Rectal smooth muscle tissue (tissue), 1 donor: ENCODE measurements at regions not wholly inside any gene's neighbourhood (a gene's known extent, or its start where the extent isn't known, plus 50 kb on each side); places are given as distances from the start of the nearest gene placed in this dataset.

ENCODE experiments used
- H3K27ac ChIP-seq: one replicate; pipeline ENCODE4 v1.7.0; 2013; ENCODE audit warnings: low read depth, low read length, inconsistent platforms
- H3K27me3 ChIP-seq: one replicate; pipeline ENCODE4 v1.7.0; 2013; ENCODE audit warnings: low read length; ENCODE audit not compliant: control insufficient read depth, insufficient read depth
- H3K36me3 ChIP-seq: one replicate; pipeline ENCODE4 v1.7.0; 2013; ENCODE audit warnings: low read length; ENCODE audit not compliant: control insufficient read depth, insufficient read depth
- H3K4me1 ChIP-seq: one replicate; pipeline ENCODE4 v1.7.0; 2013; ENCODE audit warnings: low read length; ENCODE audit not compliant: control insufficient read depth, insufficient read depth
- H3K4me3 ChIP-seq: one replicate; pipeline ENCODE4 v1.7.0; 2013; ENCODE audit warnings: low read length
- H3K9ac ChIP-seq: one replicate; pipeline ENCODE4 v1.7.0; 2013; ENCODE audit warnings: low read length

GRCh38 chr6:163937071-163937470 is 522.6 kb downstream of the QKI start:
- Histone ChIP-seq H3K36me3 (no peaks in the 10 kb centered on the region), H3K27me3 (no peaks in the 10 kb centered on the region), H3K27ac (no peak overlapping the region), H3K4me3 (no peak overlapping the region), H3K9ac (no peak overlapping the region), H3K4me1 (no peaks in the 10 kb centered on the region)

GRCh38 chr6:163935158-163935762 is 520.7 kb downstream of the QKI start:
- H3K4me3 ChIP-seq, result no peak overlapping the region
- no peaks in the 10 kb centered on the region for H3K4me1 ChIP-seq
- H3K9ac ChIP-seq, result no peak overlapping the region
- H3K27me3 ChIP-seq, result no peaks in the 10 kb centered on the region
- H3K36me3 ChIP-seq, result no peaks in the 10 kb centered on the region
- no peak overlapping the region for H3K27ac ChIP-seq

DNA sequence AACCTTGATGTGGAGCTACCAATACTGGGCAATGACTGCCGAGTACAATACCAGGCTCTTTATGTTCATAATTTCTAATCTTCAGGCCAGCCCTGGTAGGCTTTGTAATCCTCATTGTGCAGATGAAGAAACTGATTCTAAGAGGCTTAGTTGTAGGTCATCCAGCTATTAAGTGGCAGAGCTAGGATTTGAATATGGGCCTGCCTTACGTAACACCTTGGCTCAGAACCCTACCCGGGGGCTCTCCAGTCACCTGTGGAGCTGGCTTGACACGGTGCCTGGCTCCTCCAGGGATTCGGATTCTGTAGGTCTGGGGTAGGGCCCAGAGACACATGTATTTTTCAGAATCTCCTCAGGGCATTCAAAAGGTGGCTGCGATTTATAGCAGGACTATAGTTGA is 515.5 kb downstream of the QKI start:
- H3K4me1 ChIP-seq, result peaks cover 3% of the 10 kb centered on the region

GRCh38 chr6:163929538-163929937 is 515.0 kb downstream of the QKI start:
- Histone ChIP-seq H3K27ac (no peak overlapping the region), H3K9ac (no peak overlapping the region), H3K4me3 (no peak overlapping the region), H3K27me3 (no peaks in the 10 kb centered on the region), H3K36me3 (no peaks in the 10 kb centered on the region), H3K4me1 (peaks cover 3% of the 10 kb centered on the region)

More for the DNA sequence above, 515.5 kb downstream of the QKI start:
- no peak overlapping the region for H3K27ac ChIP-seq
- no peak overlapping the region for H3K4me3 ChIP-seq
- H3K36me3 ChIP-seq, result no peaks in the 10 kb centered on the region
- H3K27me3 ChIP-seq, result no peaks in the 10 kb centered on the region
- H3K9ac ChIP-seq, result no peak overlapping the region

- H3K27me3 ChIP-seq, result no peaks in the 10 kb centered on the region
- no peak overlapping the region for H3K9ac ChIP-seq
- peaks cover 3% of the 10 kb centered on the region for H3K4me1 ChIP-seq
- no peak overlapping the region for H3K27ac ChIP-seq
- no peaks in the 10 kb centered on the region for H3K36me3 ChIP-seq
- no peak overlapping the region for H3K4me3 ChIP-seq
Measured at GRCh38 chr6:163926642-163927041, 512.1 kb downstream of the QKI start.

DNA sequence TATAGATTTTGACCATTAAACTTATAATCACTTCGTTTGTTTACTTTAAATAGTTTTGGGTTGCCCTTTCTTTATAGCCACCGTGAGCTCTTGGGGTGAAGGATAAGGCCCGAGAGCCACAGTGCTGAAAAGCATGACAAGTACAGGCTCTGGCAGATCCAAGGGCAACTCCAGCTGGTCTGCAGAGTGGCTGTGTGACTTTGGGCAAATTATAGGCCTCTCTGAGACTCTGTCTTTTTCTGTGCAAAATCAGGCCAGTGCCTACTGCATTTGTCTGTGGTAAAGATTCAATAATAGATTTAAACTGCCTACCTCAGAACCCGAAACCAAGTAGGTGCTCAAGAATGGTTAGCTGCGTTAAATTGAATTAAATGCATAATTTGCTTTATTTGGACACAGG is 511.3 kb downstream of the QKI start:
- H3K36me3 ChIP-seq, result no peaks in the 10 kb centered on the region
- H3K4me1 ChIP-seq, result peaks cover 3% of the 10 kb centered on the region
- H3K27ac ChIP-seq, result no peak overlapping the region
- H3K27me3 ChIP-seq, result no peaks in the 10 kb centered on the region
- H3K4me3 ChIP-seq, result no peak overlapping the region
- H3K9ac ChIP-seq, result no peak overlapping the region

GRCh38 chr6:163923658-163924411 is 509.3 kb downstream of the QKI start:
- H3K27ac ChIP-seq, result no peak overlapping the region
- peaks cover 3% of the 10 kb centered on the region for H3K4me1 ChIP-seq
- H3K36me3 ChIP-seq, result no peaks in the 10 kb centered on the region
- no peak overlapping the region for H3K9ac ChIP-seq
- no peaks in the 10 kb centered on the region for H3K27me3 ChIP-seq
- H3K4me3 ChIP-seq, result no peak overlapping the region

DNA sequence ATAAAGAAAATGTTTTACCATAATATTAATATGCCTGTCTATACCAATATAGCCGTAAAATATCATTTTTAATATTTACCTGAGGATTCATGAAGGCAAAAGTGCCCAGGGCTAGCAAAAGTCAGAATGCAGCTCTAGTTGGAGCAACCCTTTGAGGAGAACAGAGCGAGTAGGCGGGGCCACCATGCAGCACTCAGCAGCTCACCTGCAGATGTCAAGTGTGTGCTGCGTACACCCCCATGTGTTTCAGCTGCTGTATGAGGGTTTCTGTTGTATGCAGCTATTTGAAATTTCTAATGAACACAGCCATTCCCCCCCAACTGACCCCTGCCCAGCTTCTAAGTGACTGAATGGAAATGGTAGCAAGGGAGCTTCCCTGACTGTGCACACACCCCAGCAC is 508.0 kb downstream of the QKI start:
- Histone ChIP-seq H3K27ac (no peak overlapping the region), H3K9ac (no peak overlapping the region), H3K27me3 (no peaks in the 10 kb centered on the region), H3K36me3 (no peaks in the 10 kb centered on the region), H3K4me1 (peaks cover 3% of the 10 kb centered on the region), H3K4me3 (no peak overlapping the region)

GRCh38 chr6:163919652-163920051 is 505.1 kb downstream of the QKI start:
- no peak overlapping the region for H3K27ac ChIP-seq
- no peaks in the 10 kb centered on the region for H3K27me3 ChIP-seq
- no peak overlapping the region for H3K4me3 ChIP-seq
- no peaks in the 10 kb centered on the region for H3K4me1 ChIP-seq
- H3K9ac ChIP-seq, result no peak overlapping the region
- H3K36me3 ChIP-seq, result no peaks in the 10 kb centered on the region

DNA sequence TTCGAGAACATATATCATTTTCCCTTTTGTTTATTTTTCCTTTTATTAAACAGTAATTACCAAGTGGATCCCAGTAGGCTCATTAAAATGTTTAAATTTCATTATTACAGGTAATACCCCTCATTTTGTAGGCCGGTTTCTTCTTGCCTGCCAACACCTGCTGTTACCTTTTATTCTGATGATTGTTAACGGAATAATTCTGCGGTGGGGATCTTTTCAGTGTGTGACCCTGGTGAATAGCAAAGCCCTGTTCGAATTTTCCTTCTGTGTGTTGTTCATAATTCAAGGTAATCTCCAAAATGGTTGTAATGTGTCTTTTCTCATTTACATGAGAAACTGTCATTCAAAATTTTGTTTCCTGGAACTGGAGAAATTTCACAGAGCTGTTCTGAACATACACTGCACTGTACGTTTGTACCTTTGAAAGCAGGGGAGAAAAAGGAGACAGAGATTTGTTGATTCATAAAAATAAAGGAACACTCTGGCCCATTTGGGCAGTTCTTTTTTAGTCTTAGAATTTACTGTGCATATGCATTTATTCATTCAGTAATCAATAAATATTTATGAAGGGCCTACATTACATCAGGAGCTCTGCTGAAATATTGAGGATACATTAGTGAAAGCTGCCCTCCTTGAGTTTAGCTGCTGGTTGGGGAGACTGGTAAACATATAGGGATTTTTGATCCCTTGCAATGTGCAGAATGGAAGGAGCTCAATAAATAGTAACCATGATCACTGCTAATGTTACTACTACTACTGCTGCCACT is 502.0 kb downstream of the QKI start:
- Histone ChIP-seq H3K27ac (no peak overlapping the region), H3K4me3 (no peak overlapping the region), H3K4me1 (no peaks in the 10 kb centered on the region), H3K9ac (no peak overlapping the region), H3K36me3 (no peaks in the 10 kb centered on the region), H3K27me3 (no peaks in the 10 kb centered on the region)

DNA sequence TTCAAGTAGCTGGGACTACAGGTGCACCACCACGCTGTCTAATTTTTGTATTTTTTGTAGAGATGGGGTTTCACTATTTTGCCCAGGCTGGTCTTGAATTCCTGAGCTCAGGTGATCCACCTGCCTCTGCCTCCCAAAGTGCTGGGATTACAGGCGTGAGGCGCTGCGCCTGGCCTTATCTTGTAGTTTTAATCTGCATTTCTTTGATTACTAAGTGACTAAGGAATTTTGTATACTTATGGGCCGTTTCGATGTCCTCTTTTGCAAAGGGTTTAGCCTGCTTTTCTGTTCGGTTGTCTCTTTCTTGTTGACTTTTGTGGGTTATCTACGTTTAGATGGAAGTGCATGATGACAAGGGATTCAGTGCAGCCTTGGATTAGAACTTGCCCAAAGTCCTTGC is 500.6 kb downstream of the QKI start:
- H3K4me3 ChIP-seq, result no peak overlapping the region
- no peak overlapping the region for H3K9ac ChIP-seq
- no peaks in the 10 kb centered on the region for H3K36me3 ChIP-seq
- no peaks in the 10 kb centered on the region for H3K4me1 ChIP-seq
- no peak overlapping the region for H3K27ac ChIP-seq
- H3K27me3 ChIP-seq, result no peaks in the 10 kb centered on the region

DNA sequence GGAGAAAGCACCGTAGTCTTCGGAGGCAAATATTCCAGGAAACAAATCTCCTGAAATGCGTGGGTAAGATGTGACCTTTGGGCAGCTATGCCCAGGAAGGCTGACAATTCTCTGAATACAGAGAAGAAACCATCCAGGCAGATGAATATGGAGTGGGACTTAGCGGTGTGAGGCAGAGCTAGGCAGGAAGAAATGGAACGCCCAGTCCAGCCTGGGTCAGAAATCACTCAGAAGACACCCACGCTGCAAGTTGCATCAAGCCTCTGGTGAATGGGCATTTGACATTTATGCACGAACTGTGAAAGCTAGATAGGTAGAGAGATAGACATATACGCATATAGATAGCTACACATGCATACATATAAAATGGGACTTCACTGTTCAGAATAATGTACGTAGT is 498.5 kb downstream of the QKI start:
- Histone ChIP-seq H3K36me3 (no peaks in the 10 kb centered on the region), H3K4me1 (no peaks in the 10 kb centered on the region), H3K4me3 (no peak overlapping the region), H3K27me3 (no peaks in the 10 kb centered on the region), H3K9ac (no peak overlapping the region), H3K27ac (no peak overlapping the region)
